ENCODE measurements at regions not wholly inside any gene's neighbourhood (a gene's known extent, or its start where the extent isn't known, plus 50 kb on each side); places are given as distances from the start of the nearest gene placed in this dataset.

DNA sequence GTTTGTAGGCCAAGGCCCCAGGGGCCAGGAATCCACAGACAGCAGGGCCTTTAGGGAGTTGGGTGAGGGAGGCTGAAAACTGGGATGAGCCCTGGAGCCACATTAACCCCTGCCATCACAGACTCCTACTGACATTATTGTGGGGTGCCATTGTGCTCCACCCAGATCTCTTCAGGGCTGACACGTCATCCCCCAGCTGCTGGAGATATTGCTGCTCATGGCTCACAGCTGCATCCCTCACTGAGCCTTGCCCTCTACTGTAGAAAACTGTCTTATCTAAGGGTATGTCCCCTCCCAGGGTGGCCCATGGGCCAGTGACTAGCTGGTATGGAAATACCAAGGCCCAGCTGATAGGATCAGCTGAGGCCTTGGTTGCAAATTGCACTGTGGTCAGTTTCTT is 87.3 kb upstream of the PRR23C start:
- no peaks in the 10 kb centered on the region for H3K4me1 ChIP-seq
- no peak overlapping the region for H3K4me3 ChIP-seq
- H3K27ac ChIP-seq = no peak overlapping the region
- intact Hi-C loops (cut with DNase I; ENCODE audit: low total_unique reads) = no loop called here
- H3K9me3 ChIP-seq = no peaks in the 10 kb centered on the region
- no peaks in the 10 kb centered on the region for H3K27me3 ChIP-seq
- no peaks in the 10 kb centered on the region for H3K36me3 ChIP-seq
- DNase-seq (ENCODE audit: low spot score in 2 of 2) = no peak
- TF ChIP-seq POLR2A (IDR thresholded peaks at IDR 0.05) = no peak
- no peak for TF ChIP-seq POLR2AphosphoS5 (IDR thresholded peaks at IDR 0.05)
- TF ChIP-seq, protein P1, sequence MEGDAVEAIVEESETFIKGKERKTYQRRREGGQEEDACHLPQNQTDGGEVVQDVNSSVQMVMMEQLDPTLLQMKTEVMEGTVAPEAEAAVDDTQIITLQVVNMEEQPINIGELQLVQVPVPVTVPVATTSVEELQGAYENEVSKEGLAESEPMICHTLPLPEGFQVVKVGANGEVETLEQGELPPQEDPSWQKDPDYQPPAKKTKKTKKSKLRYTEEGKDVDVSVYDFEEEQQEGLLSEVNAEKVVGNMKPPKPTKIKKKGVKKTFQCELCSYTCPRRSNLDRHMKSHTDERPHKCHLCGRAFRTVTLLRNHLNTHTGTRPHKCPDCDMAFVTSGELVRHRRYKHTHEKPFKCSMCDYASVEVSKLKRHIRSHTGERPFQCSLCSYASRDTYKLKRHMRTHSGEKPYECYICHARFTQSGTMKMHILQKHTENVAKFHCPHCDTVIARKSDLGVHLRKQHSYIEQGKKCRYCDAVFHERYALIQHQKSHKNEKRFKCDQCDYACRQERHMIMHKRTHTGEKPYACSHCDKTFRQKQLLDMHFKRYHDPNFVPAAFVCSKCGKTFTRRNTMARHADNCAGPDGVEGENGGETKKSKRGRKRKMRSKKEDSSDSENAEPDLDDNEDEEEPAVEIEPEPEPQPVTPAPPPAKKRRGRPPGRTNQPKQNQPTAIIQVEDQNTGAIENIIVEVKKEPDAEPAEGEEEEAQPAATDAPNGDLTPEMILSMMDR (IDR thresholded peaks at IDR 0.05) = no peak

DNA sequence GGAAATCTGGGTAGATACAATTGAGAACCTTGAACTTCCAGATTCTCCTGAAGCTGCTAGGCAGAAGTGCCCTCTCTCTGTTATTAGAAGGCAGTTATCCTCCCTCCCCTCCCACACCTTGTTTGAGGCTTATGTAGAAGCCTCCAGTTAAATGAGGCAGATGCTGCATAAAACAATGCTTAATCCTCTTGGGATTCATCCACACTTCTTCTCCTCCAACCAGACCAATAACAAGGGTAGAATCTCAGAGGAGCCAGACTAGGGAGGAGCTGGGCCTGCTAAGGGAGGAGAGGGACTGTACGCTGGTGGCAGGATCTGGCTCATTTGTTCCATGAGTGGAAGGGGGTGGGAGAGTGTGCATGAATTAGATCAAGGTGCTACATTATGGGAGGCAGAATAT is 88.3 kb upstream of the PRR23C start:
- TF ChIP-seq, protein P1 (IDR thresholded peaks at IDR 0.05) = no peak
- no peak for TF ChIP-seq POLR2A (IDR thresholded peaks at IDR 0.05)
- no peak for TF ChIP-seq POLR2AphosphoS5 (IDR thresholded peaks at IDR 0.05)
- intact Hi-C loops (cut with DNase I; ENCODE audit: low total_unique reads) = no loop called here
- H3K27ac ChIP-seq = no peak overlapping the region
- H3K36me3 ChIP-seq = no peaks in the 10 kb centered on the region
- no peaks in the 10 kb centered on the region for H3K4me1 ChIP-seq
- H3K4me3 ChIP-seq = no peak overlapping the region
- no peak for DNase-seq (ENCODE audit: low spot score in 2 of 2)
- no peaks in the 10 kb centered on the region for H3K27me3 ChIP-seq
- no peaks in the 10 kb centered on the region for H3K9me3 ChIP-seq

DNA sequence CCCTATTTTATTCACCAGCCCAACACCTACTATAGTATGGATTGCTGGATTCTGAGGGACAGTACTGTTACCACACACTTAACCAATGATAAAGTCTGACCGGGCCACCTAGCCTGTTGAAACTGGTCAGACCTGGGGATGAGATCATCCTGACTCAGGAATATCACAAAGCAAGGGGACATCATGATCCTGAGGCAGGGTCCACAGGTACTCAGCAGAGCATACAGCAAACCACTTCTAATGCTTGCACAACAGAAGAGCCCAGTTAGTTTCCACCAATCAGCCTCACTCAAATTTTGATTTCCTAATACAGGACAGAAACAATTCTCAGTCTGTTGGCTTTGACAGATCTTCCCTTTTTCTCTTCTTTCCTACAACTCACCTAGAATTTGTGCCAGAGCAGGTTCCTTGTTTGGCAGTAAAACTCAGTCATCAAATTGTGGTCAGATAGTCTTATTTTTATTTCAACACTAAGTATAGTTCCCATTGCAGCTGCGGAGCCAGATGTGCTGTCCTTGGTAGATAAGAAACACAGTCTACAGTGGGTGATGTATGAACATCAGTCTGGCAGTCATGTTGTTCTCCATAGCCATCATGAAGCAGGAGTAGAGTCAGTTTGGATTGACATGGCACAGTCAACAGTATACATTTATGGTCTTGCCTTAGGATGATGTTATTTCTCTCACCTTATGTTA is 90.1 kb upstream of the PRR23C start:
- TF ChIP-seq POLR2AphosphoS5 (IDR thresholded peaks at IDR 0.05) (no peak), POLR2A (IDR thresholded peaks at IDR 0.05) (no peak)
- TF ChIP-seq, protein P1 (IDR thresholded peaks at IDR 0.05) = no peak
- no peaks in the 10 kb centered on the region for H3K27me3 ChIP-seq
- H3K4me1 ChIP-seq = no peaks in the 10 kb centered on the region
- H3K27ac ChIP-seq = no peak overlapping the region
- H3K4me3 ChIP-seq = no peak overlapping the region
- no peaks in the 10 kb centered on the region for H3K9me3 ChIP-seq
- intact Hi-C loops (cut with DNase I; ENCODE audit: low total_unique reads) = no loop called here
- H3K36me3 ChIP-seq = no peaks in the 10 kb centered on the region
- DNase-seq (ENCODE audit: low spot score in 2 of 2) = no peak

DNA sequence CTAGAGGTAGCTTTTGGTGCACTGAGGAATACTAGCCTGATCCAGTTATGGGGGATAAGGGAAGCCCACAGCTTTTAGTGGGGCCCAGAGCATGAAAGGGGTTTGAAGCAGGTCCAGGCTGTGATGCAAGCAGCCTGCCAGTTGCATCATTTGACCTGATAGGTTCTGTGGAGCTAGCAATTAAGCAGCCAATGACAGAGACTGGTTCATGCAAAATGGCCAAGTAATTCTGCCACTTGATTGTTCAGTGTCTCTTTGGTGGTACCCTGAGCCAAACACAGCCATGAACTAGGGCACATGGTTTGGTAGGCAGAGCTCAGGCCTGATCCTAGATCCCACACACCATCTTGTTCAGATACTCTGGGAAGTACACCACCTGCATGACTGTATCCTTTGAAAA is 91.0 kb upstream of the PRR23C start:
- Histone ChIP-seq H3K27ac (no peak overlapping the region), H3K4me3 (no peak overlapping the region), H3K4me1 (no peaks in the 10 kb centered on the region), H3K27me3 (peaks cover 0 to 1% of the 10 kb centered on the region in 2 donors), H3K36me3 (no peaks in the 10 kb centered on the region), H3K9me3 (no peaks in the 10 kb centered on the region)
- intact Hi-C loops (cut with DNase I; ENCODE audit: low total_unique reads) = no loop called here
- no peak for DNase-seq (ENCODE audit: low spot score in 2 of 2)
- TF ChIP-seq POLR2A (IDR thresholded peaks at IDR 0.05) (no peak), POLR2AphosphoS5 (IDR thresholded peaks at IDR 0.05) (no peak)
- TF ChIP-seq, protein P1 (IDR thresholded peaks at IDR 0.05) = no peak

DNA sequence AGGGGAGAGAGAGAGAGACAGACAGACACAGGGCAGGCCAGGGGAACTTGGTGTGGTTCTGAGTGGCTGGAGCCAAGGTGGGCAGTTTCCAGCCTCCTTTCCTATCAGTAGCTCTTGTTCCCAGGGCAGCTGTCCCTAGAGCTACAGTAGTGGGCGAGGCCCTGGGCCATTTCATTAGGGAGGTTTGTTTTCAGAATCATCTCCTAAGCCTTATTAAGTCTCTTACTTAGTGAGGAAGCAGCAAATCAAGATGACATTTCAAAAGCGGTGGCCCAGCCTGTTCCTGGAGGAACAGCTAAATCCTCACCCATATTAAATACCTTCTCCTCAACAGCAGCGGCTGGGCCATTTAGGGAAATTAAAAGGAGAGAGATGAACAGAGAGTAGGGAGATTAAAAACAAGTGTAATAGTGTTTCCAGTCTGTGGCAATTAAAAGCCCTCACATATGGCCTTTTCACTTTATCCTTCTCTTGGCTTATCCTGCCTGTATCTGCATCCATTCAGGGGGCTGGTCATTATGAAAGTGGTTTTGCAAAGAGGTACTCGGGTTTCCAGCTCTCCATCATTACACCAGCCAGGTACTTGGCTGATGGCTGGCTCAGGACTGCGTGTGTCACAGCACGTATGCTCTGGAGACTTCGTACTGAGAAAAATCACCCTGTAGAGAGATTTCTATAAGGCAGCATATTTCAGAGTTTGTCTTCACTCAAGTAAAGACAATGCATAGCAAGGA is 91.9 kb upstream of the PRR23C start:
- no peak for DNase-seq (ENCODE audit: low spot score in 2 of 2)
- H3K36me3 ChIP-seq = no peaks in the 10 kb centered on the region
- no peak overlapping the region for H3K27ac ChIP-seq
- no peaks in the 10 kb centered on the region for H3K9me3 ChIP-seq
- intact Hi-C loops (cut with DNase I; ENCODE audit: low total_unique reads) = no loop called here
- H3K27me3 ChIP-seq = peaks cover 0 to 3% of the 10 kb centered on the region in 2 donors
- no peaks in the 10 kb centered on the region for H3K4me1 ChIP-seq
- no peak overlapping the region for H3K4me3 ChIP-seq
- TF ChIP-seq, protein P1 (IDR thresholded peaks at IDR 0.05) = no peak
- no peak for TF ChIP-seq POLR2A (IDR thresholded peaks at IDR 0.05)
- no peak for TF ChIP-seq POLR2AphosphoS5 (IDR thresholded peaks at IDR 0.05)
